ENCODE measurements at regions not wholly inside any gene's neighbourhood (a gene's known extent, or its start where the extent isn't known, plus 50 kb on each side); places are given as distances from the start of the nearest gene placed in this dataset.

DNA sequence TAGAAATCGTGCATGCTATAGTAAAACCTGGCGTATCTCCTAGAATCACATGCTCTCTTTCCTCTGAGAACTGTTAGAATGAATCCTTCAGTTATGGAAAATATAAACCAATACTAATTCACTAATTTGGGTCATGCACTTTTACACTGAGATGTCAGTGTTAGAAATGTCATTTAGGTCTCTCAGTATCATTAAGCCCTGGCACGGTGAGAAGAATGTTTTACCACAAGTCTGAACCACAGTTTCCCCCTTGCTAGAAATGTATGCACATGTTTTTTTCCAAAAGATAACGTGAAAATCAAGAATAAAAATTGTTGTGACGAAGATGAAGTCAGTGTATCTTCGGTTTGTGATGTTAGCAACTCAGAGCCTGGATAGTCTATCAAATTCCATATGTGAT is 1062.7 kb upstream of the NCAM2 start:
- TF ChIP-seq, protein P1, sequence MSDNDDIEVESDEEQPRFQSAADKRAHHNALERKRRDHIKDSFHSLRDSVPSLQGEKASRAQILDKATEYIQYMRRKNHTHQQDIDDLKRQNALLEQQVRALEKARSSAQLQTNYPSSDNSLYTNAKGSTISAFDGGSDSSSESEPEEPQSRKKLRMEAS (IDR thresholded peaks at IDR 0.05): no peak
- TF ChIP-seq YY1 (IDR thresholded peaks at IDR 0.05; ENCODE audit: low read depth): no peak
